Activated T-cell treated with anti-CD3 and anti-CD28 coated beads for 4 hours (primary cell): ENCODE measurements at regions not wholly inside any gene's neighbourhood (a gene's known extent, or its start where the extent isn't known, plus 50 kb on each side); places are given as distances from the start of the nearest gene placed in this dataset.

Experiments
- DNase-seq: peaks from one replicate; pipeline ENCODE4 v3.0.0-alpha.2; 2020

DNA sequence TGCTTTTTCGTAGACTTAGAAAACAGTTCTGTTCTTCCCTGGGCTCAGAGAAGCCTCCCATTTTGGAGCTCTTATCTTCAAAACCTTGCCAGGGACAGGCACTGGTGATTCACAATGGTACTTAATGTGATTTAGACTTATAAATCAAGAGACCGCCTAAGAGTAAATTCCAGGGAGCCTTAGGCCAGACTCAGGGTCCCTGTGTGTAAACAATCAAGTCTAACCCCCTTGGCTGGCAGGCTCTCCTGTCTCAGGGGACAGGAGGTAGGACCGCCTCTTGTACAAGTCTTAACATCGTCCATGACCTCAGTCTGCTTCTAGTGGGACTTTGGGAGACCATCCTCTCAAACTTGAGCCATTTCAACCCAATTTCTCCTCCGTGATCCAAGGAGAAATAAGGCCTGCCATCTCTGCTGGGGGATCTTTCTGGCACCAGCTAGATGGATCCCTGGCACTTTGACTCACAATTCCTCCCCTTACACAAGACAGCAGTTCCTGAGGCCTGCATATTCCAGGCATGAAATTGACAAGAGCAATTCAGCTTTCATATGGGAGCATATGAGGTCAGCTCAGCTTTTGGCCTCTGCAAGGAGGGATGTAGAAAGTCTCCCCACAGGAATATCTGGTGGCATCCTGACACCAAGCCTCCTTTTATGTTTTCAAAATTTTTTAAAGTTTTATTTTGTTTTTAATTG, 487.0 kb downstream of the TNS1 start:
- DNase-seq, result no peak

DNA sequence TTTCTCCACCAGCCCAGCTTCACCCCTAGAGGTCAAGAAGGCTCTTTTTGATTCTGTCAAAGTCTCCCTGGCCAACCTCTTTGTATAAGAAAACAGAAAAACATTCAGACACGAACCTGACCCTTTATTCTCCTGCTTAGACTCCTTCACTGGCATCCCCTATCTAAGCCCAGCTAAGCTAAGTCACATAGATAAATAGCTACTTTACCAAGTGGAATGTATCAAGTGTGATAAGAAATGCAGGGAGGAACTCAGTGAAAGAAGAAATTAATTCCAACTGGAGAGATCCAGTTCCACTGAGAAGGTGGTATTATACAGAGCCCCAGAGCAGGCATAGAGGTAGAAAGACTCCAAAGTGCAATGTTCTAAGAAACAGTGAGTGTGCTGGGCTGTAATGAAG, 489.5 kb downstream of the TNS1 start:
- no peak for DNase-seq

DNA sequence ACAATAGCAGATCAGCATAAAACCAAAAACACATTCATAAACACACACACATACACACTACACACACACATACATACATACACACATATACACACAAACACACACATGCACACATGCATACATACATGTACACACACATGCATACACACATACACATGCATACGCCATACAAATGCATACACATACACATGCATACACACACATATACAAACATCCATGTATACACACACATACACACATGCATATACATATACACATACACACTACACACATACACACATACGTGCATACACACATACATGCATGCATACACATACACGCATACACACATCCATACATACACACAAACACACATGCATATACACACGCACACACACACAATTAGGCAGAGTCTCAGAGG, 490.1 kb downstream of the TNS1 start:
- DNase-seq, result no peak

DNA sequence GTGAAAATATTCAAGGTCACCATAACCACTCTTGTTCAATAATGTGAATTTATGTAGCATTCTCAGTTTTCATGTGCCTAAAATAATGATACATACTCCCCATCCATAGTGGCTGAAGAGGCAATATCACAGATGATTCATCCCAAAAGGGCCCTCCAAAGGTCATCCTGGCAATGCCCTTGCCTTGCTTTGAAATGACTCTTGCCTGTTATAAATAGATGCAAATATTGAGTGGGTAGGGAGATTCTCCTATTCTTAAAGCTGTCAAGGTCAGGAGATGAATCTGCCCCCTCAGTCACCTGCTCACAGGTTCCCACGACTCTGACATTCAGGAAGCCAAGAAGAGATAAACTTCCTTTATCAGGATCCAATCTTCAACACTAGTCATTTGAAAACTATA, 490.5 kb downstream of the TNS1 start:
- no peak for DNase-seq

DNA sequence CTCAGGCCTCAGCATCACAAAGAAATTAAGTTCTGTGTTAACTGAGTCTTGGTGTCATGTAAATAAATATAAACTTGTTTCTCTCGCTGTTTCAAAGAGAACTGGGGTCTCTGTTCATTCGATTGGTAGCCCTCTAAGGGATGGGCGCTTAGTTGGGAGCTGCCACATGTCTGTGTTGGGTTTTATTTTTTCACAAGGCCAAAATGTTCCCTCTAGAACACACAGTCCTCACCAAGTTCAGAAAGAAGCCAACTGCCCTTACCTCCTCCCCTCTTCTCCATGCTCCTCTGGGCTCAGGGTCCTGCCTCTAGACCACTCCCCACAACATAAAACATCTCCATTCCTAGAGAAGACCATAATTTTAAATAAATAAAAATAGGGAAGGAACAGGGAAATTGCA, 490.9 kb downstream of the TNS1 start:
- no peak for DNase-seq

DNA sequence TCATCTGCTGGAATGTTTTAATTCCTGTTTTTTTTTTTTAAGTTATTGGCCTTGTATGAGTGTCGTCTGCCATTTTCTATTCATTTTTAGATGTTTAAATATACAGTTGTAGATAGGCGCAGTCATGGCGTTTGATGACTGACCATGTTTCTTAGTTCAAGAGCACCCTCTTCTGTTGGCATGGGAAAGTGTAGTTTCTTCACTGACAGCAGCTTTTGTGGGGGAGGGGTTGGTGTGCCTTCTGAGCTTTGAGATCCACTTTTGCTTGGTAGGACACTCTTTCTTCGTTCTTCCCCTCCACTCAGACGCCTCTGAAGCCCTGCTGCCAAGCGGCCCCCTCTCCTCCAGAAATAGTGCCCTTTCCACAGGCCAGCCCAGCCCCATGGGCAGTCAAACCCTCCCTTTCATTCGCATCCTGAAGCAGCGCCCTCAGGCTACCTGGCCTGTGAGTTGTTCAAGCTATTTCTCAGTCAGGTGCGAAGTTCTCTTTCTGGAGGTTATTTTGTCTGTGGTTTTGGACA, 492.0 kb downstream of the TNS1 start:
- DNase-seq, result no peak

DNA sequence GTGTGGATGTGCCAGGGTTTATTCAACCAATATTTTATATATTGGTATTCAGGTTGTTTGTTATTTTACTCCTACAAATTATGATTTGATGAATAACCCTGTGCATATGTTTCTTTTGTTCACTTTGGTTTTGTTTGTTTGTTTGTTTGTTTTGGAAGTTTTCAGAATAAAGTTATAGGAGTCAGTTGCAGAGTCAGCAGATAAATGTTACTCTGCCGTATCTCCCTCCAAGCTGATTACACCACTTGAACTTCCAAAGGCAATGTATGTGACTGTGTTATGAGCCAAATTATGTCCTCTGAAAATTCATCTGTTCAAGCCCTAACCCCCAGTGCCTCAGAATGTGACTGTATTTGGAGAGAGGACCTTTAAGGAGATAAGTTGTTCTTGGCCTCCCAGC, 497.5 kb downstream of the TNS1 start:
- DNase-seq, result no peak

DNA sequence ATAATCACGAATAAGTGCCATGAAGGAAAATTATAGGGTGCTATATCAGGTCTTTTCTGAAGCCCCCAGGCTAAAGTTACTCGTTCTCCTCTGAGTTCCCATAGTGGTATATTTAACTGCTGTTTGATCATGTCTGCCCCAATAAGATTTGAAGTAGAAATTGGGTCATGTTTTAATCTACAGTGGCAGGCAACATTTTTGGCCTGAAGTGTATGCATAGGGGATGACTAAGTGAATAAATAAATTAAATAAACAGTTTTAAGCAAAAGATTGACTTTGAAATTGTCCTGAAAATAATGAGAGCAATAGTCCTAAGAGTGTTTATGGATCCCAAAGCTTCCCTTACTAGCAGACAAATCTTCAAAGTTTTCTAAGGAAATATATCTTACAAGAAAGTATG, 500.9 kb downstream of the TNS1 start:
- DNase-seq, result no peak

DNA sequence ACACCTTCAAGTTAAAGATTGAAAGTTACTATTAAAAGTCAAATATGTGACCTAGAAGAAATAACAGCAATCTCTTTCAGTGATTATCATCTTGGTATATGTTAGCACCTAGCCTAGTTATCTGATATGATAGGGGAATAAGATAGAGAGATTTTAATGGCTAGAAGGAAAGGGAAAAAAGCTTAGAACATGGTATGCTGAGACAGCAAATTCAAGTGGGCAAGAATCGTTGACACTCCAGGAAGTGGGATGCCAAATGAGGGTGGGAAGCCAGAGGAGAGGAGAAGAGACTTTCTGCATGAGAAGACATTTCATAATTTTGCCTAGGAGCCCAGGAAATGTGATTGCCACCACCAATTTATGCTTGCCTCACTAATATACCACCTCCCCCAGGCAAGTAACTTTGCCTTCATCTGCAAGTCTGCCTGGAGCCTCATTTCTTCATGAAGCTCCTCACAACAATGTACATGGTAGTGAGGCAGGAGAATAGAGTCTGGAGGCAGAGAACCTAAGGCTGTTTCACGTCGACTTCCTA, 504.9 kb downstream of the TNS1 start:
- no peak for DNase-seq

DNA sequence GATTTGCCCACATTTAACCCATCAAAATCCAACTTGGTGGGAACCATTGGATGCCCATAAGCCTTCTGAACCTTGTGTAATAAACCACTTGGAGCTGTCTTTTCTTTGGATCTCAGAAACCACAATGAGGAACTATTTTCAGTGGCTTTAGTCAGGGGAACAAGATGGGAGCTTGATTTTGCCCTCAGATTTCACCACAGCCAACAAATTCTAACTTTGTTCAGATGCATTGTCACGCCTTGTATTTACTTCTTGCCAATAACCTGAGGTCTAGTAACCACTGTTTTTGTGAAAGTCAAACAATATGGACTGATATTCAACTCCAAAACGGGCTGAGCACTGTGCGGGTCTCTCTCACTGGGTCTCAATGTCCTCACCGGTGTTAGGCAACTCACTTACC, 508.2 kb downstream of the TNS1 start:
- DNase-seq, result no peak

DNA sequence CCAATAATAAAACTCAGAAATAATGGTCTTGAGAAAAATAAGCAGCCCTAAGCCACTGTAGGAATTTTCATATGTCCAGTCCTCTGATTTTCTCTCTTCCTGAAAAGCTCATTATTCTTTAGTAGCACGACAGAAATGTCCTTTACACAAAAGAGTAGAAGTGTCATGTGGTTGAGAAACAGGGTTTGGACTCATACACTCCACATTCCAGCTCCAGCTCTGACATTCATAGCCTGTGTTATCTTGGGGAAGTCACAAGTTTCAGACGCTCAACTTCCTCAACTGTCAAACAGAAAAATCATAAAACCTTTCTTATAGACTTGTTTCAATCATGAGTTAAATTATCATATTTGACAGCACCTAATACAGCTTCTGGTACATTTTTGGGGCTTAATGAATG, 511.5 kb downstream of the TNS1 start:
- no peak for DNase-seq

DNA sequence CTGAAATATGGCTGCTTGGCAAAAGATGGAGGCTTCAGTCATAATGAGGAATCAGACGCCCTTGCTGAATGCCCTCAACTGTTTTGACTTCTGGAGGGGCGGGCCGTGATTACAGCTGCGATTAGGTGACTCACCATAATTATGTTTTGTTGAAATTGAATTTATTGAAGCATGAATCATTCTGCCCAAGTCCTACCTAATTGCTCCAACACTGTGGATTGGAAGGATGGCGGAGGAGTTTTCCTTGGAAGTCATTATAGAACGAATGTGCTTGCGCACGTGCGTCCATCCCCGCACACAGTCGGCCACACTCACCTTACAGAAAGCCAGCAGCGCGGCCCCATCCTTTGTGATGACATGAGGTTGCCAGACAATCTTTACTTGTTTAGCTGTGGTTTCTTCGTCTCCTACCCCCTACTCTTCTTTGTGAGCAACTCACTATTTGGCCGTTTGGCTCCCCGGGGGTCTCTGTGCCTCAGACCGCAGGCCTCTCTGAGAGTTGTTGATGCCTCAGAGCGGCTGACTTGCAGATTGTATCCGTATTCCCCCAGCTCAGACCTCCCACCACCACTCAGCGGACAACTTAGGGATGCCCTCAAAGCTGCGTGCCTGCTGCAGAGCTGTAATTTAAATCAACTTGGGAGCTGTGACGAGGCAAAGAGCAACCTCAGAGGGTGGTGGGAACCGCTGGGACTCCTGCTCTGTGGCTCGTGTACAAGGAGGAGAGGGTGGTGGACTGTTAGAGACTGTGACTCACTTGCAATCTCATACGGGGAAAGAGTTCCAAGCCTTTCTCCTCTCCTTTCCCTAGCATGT, 513.4 kb downstream of the TNS1 start:
- no peak for DNase-seq

DNA sequence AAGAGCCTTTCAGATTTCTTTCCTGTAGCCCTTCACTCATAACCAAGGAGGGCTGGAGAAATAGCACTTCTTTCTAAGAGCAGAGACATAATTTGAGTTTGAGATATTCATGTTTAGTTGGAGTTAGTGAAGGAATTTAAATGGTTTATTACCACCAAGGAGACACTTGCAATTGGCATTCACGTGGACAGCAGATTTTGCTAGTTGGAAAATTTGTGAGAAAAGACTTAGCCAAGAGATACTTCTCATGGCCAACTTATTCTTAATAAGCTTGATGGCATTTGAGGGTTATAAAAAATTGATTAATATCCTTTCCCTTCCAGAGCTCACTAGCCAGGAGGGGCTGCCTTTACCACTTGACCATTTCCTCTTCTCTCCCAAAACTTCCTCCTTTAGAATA, 518.7 kb downstream of the TNS1 start:
- no peak for DNase-seq

DNA sequence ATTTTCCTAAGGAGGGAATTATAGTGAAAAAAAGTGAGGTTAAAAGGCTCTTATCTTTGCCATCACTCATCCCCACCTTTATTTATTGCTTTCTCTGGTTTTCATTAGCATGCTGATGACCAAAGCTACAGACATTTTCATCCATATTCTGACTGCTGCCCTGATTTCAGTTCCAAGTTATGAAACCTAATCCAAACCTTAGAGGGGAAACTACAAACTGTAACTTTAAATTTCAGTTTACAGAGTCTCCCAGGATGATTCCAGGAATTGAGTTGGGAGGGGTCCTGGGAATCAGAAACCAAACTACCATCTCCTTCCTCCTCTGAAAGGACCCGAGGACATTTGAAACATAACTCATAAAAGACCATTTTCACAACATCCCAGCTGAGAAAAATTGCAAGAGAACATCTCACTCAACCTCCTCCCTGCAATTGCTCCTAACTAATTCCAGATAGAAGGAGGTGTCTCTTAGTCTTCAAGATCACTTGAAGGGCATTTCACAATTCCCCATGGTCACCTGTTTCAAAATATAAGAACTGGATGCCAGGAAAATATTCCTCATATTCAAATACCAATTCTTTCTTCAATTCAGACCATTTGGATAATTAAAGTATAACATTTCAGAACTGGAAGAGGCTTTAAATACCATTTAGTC, 520.6 kb downstream of the TNS1 start:
- DNase-seq, result no peak

DNA sequence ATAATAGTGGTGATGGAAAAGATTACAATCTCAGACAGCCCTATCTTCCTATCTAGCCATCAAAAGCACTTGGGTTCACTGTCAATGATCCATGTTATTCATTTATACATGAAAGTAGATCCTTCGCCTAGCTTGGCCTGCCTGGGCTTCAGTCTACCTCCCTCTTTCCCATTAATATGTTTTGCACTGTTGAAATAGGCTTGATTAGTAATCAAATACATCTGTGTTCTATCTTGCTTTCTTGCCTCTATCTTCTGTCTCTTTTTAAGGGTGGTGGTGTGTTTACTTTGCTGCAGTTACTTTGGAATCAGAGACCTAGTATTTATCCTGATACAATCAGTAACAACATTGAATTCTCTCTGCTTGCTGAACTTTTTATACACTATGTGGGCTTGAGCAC, 521.2 kb downstream of the TNS1 start:
- no peak for DNase-seq

DNA sequence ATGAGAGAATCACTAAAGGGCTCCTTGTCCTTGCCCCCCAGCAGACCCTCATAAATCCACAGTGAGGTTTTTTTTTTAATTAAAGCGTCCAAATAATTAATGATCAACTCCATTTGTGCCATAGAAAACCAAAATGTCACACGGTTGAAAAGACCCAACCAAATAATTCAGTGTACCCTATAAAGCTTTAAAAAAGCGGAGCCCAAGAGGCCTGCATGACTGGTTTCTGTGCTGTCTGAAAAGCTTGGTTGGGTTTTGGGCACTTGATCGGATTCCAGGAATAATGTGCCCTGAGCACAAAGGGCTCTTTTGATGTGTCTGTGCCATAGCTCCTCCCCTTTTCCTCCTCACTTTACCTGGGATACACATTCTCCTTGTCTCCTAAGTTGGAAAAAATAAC, 523.2 kb downstream of the TNS1 start:
- DNase-seq, result no peak

DNA sequence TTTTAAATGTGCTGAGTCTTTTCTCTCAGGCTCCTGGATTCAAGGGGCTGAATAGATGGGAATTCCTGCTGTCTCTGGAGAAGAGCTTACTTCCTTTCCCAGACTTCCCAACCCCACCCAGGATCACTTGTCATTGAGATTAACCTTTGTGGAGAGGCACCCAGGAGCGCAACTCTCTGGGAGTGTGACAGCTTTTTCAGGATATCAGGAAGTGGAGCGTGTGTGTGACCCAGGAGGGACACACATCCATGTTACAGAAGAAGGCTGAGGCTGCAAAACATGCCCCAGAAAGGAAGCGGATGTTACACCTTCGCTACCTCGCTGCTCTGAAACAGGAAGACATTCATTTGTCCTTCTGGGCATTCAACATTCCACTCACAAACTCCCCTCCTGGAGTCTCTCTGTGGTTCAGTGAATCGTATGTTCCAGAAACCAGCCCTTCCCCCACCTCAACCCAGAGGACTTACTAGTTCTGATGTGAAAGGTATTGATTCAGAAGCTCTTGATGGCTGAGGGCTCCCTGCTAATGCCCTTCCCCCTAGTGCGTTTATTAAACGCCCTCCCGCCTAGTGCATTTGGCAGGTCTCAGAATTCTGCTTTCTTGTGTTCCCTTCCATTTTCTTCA, 523.9 kb downstream of the TNS1 start:
- no peak for DNase-seq

DNA sequence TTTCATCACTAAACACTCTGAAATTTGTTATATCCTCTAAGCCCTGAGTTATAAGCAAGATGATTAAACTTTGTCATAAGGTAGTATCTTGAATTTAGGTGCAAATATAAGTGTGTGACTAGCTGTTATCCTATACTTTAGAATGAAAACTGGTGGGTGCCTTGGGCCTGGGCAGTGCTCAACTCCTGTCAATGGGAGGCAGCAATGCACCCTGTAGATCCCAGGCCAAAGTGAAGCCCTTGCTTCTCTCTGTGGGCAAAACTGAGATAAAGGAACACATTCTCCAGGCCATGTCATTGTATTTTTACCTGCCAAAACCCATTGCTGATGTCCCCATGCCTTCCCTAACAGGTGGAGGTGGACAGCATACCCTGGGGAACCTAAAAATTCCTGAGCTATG, 525.2 kb downstream of the TNS1 start:
- DNase-seq, result no peak

DNA sequence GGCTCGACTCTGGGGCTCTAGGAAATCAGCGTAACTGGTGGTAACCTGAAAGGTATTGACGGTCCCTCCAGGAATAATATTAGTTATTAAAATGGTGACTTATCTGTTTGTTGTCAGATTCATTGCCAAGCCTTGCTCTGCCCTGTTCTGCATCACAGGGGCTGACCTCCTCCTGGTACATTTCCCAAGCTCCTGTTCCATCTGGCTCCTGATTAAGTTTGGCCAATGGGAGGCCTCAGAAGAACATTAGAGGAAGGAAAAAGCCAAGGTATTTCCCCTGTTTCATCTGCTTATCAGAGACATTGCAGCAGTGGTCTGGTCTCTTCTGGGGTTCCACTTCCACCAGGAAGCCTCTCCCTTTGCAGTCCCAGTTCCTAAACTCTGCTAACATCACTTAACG, 527.0 kb downstream of the TNS1 start:
- DNase-seq, result no peak

DNA sequence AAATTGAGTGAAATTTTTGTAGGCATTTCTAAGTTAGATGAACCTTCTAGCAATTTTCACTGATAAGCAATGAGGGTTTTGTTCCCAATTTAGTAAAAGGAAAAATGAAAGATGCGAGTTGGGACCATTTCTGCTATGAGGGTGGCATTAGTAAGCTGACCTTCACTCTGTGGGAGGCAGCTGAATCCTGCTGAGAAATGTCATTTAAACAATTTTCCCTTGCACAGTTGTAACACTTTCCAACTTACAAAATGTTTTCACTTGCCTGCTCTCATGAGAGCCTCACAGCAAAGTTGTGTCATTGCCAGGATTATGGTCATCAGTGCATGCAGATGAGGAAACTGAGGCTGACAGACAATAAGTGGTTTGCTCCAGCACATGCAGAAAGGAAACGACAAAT, 527.7 kb downstream of the TNS1 start:
- DNase-seq, result no peak

DNA sequence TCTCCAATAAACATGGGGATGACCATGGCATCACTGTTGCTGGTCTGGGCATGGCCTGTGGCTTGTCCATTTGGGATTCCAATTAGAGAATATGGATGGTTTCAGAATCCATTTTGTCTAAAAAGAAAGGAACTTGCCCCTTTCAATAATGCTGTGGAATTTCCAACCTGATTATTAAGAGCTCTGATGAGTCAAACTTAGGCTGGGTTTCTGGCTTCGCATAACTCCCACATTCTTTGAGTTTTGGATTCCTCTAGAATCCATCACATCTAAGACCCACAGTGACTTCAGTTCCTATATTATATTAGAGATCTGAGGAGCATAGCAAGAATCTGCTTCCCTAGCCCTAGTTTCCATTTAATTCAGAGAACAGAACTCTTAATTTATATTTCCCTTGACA, 531.5 kb downstream of the TNS1 start:
- no peak for DNase-seq

DNA sequence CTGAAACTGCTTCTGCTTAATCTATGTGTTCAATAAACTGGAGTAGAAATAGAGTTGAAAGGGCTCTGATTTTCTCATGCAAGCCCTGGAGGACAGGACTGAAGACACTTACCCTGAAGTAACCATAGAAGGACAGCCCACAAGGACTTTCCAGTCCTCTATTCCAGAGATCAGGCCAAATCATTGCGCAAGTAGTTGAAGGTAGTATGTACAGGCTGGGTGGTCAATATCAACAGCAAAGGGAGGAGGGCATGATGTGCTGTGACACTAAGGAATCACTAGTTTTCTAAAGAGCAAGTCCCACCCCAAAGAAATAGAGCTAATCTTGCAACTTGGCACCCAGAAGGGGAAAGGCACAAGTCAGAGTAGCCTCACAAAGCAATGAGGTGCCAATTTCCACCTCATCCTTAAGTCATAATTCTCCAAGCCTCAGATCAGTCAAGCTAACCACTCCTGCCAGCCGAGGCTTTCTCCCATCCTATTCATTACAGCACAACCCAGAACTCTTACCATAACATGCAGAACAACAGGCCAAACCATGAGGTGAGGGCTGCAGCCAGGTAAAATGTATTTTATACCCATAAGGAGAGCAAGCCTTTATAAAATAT, 533.5 kb downstream of the TNS1 start:
- no peak for DNase-seq
